ENCODE measurements at regions not wholly inside any gene's neighbourhood (a gene's known extent, or its start where the extent isn't known, plus 50 kb on each side); places are given as distances from the start of the nearest gene placed in this dataset.

- ATAC-seq (no peak), DNase-seq (no peak)
These were observed 374.6 kb upstream of the ARID1B start for GRCh38 chr6:156402628-156403027.

GRCh38 chr6:156402227-156402626 lies 375.0 kb upstream of the ARID1B start:
- intact Hi-C loops (cut with DNase I): no loop called here
- TF ChIP-seq POLR2A (IDR thresholded peaks at IDR 0.05): no peak
- TF ChIP-seq CTCF (IDR thresholded peaks at IDR 0.05): no peak
- Histone ChIP-seq H3K4me3 (no peak overlapping the region), H3K27me3 (no peaks in the 10 kb centered on the region), H3K4me1 (no peaks in the 10 kb centered on the region), H3K9me3 (no peaks in the 10 kb centered on the region), H3K36me3 (replicated peaks in 1 of 2; ENCODE audit: insufficient read depth in 1 of 2, low read depth in 2 of 2) (no peaks in the 10 kb centered on the region), H3K27ac (no peak overlapping the region)
- WGBS, 2 donors: 64 to 80% methylated on average over 1 of the region's 1 CpG
- DNase-seq: no peak
- no peak for ATAC-seq

More at GRCh38 chr6:156402628-156403027, 374.6 kb upstream of the ARID1B start:
- Histone ChIP-seq H3K36me3 (replicated peaks in 1 of 2; ENCODE audit: insufficient read depth in 1 of 2, low read depth in 2 of 2) (no peaks in the 10 kb centered on the region), H3K4me3 (no peak overlapping the region), H3K4me1 (no peaks in the 10 kb centered on the region), H3K27me3 (no peaks in the 10 kb centered on the region), H3K27ac (no peak overlapping the region), H3K9me3 (no peaks in the 10 kb centered on the region)
- TF ChIP-seq CTCF (IDR thresholded peaks at IDR 0.05) (no peak), POLR2A (IDR thresholded peaks at IDR 0.05) (no peak)
- intact Hi-C loops (cut with DNase I): no loop called here

- Histone ChIP-seq H3K4me1 (no peaks in the 10 kb centered on the region), H3K27me3 (no peaks in the 10 kb centered on the region), H3K9me3 (no peaks in the 10 kb centered on the region), H3K4me3 (no peak overlapping the region), H3K36me3 (replicated peaks in 1 of 2; ENCODE audit: insufficient read depth in 1 of 2, low read depth in 2 of 2) (no peaks in the 10 kb centered on the region), H3K27ac (no peak overlapping the region)
- TF ChIP-seq POLR2A (IDR thresholded peaks at IDR 0.05) (no peak), CTCF (IDR thresholded peaks at IDR 0.05) (no peak)
- 59 to 78% methylated on average over 4 of the region's 4 CpGs for WGBS, 2 donors
- ATAC-seq (no peak), DNase-seq (no peak)
- intact Hi-C loops (cut with DNase I): no loop called here
These were observed 376.7 kb upstream of the ARID1B start for GRCh38 chr6:156400487-156400886.

- no peak overlapping the region for H3K27ac ChIP-seq
- no peaks in the 10 kb centered on the region for H3K9me3 ChIP-seq
- DNase-seq (no peak), ATAC-seq (no peak)
- H3K27me3 ChIP-seq: no peaks in the 10 kb centered on the region
- WGBS, 2 donors: 83 to 87% methylated on average over 2 of the region's 2 CpGs
- intact Hi-C loops (cut with DNase I): no loop called here
- no peak overlapping the region for H3K4me3 ChIP-seq
- no peaks in the 10 kb centered on the region for H3K36me3 ChIP-seq (replicated peaks in 1 of 2; ENCODE audit: insufficient read depth in 1 of 2, low read depth in 2 of 2)
- no peaks in the 10 kb centered on the region for H3K4me1 ChIP-seq
- no peak for TF ChIP-seq CTCF (IDR thresholded peaks at IDR 0.05)
- TF ChIP-seq POLR2A (IDR thresholded peaks at IDR 0.05): no peak
These were observed 378.2 kb upstream of the ARID1B start for GRCh38 chr6:156398966-156399365.

GRCh38 chr6:156398371-156398770 lies 378.8 kb upstream of the ARID1B start:
- H3K27ac ChIP-seq: no peak overlapping the region
- no peak for TF ChIP-seq CTCF (IDR thresholded peaks at IDR 0.05)
- TF ChIP-seq POLR2A (IDR thresholded peaks at IDR 0.05): no peak
- no peaks in the 10 kb centered on the region for H3K27me3 ChIP-seq
- H3K4me3 ChIP-seq: no peak overlapping the region
- no peak for ATAC-seq
- no peaks in the 10 kb centered on the region for H3K4me1 ChIP-seq
- no peak for DNase-seq
- 74 to 85% methylated on average over 5 of the region's 5 CpGs for WGBS, 2 donors
- intact Hi-C loops (cut with DNase I): no loop called here
- no peaks in the 10 kb centered on the region for H3K36me3 ChIP-seq (replicated peaks in 1 of 2; ENCODE audit: insufficient read depth in 1 of 2, low read depth in 2 of 2)
- H3K9me3 ChIP-seq: no peaks in the 10 kb centered on the region

Data from body of pancreas (tissue), 4 donors.